Hepatocyte (in vitro differentiated cells): ENCODE measurements at regions not wholly inside any gene's neighbourhood (a gene's known extent, or its start where the extent isn't known, plus 50 kb on each side); places are given as distances from the start of the nearest gene placed in this dataset.

Source experiments
- DNase-seq: peaks from one replicate; pipeline ENCODE4 v3.0.0-alpha.2; 2016; ENCODE audit warnings: low spot score
- H2AFZ ChIP-seq: fragments of 200-600 bp; sonication (generic); 2 replicates; pipeline ENCODE4 v1.6.0; 2016; ENCODE audit warnings: antibody characterized with exemption, mild to moderate bottlenecking
- H3K27ac ChIP-seq: fragments of 200-600 bp; sonication (generic); 2 replicates; pipeline ENCODE4 v1.5.1; 2016; ENCODE audit warnings: mild to moderate bottlenecking
- H3K27me3 ChIP-seq: fragments of 200-600 bp; sonication (generic); 2 replicates; pipeline ENCODE4 v1.6.1; 2016
- H3K36me3 ChIP-seq: fragments of 200-600 bp; sonication (generic); replicated peaks from 2 replicates; pipeline ENCODE4 v1.5.1; 2016; ENCODE audit warnings: low read depth; ENCODE audit not compliant: insufficient read depth
- H3K4me1 ChIP-seq: fragments of 200-600 bp; sonication (generic); 2 replicates; pipeline ENCODE4 v1.5.1; 2016; ENCODE audit warnings: mild to moderate bottlenecking, moderate library complexity; ENCODE audit not compliant: insufficient read depth
- H3K4me2 ChIP-seq: fragments of 200-600 bp; sonication (generic); 2 replicates; pipeline ENCODE4 v1.6.0; 2016
- H3K4me3 ChIP-seq: fragments of 200-600 bp; sonication (generic); 2 replicates; pipeline ENCODE4 v1.5.1; 2016; ENCODE audit warnings: mild to moderate bottlenecking
- H3K79me2 ChIP-seq: fragments of 200-600 bp; sonication (generic); 2 replicates; pipeline ENCODE4 v1.6.0; 2017; ENCODE audit warnings: mild to moderate bottlenecking
- H3K9me2 ChIP-seq: fragments of 200-600 bp; sonication (generic); replicated peaks from 2 replicates; pipeline ENCODE4 v1.6.0; 2017; ENCODE audit warnings: mild to moderate bottlenecking; ENCODE audit not compliant: insufficient read depth
- H3K9me3 ChIP-seq: fragments of 200-600 bp; sonication (generic); 2 replicates; pipeline ENCODE4 v1.5.1; 2016; ENCODE audit warnings: low read depth, mild to moderate bottlenecking
- H4K20me1 ChIP-seq: fragments of 200-600 bp; sonication (generic); 2 replicates; pipeline ENCODE4 v1.6.0; 2016; ENCODE audit warnings: mild to moderate bottlenecking; ENCODE audit not compliant: insufficient read depth, poor library complexity, severe bottlenecking
- EZH2 ChIP-seq: fragments of 200-600 bp; sonication (generic); IDR thresholded peaks from 2 replicates; pipeline ENCODE4 v1.6.1; 2016; ENCODE audit warnings: antibody characterized with exemption, mild to moderate bottlenecking, borderline replicate concordance
- EZH2phosphoT487 ChIP-seq: fragments of 200-600 bp; sonication (generic); IDR thresholded peaks from one replicate; pipeline ENCODE4 v1.6.1; 2018; ENCODE audit warnings: antibody characterized with exemption, mild to moderate bottlenecking, low read depth, moderate library complexity; ENCODE audit not compliant: unreplicated experiment, severe bottlenecking
- WGBS: methylation state at CpG from one replicate; pipeline ENCODE4 v1.1.6; 2016; ENCODE audit warnings: low lambda C conversion rate; ENCODE audit errors: missing lambda C conversion rate; 5-methylcytosine and 5-hydroxymethylcytosine counted together
- TF ChIP-seq, protein P1 (sequence below): fragments of 200-600 bp; sonication (generic); IDR thresholded peaks from 2 replicates; pipeline ENCODE4 v1.5.1; 2016; ENCODE audit warnings: antibody characterized with exemption, mild to moderate bottlenecking; ENCODE audit not compliant: poor library complexity

DNA sequence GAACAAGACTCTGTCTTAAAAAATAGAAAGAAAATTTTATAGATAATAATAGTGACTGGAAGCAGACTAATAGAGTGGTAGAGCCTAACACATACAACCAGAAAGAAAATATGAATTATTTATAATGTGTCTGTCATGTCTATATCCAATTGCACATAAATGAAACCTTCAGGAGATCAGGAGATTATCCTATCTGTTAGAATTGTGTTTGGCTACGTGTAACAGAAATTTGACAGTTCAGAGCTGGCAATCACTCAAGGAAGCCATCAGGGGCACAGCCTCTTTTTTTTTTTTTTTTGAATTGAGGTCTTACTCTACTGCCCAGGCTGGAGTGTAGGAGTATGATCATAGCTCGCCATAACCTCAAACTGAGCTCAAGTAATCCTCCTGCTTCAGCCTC lies 157.2 kb downstream of the TGFB2 start:
- Histone ChIP-seq H3K9me3 (no peaks in the 10 kb centered on the region), H3K27me3 (no peaks in the 10 kb centered on the region), H3K79me2 (no peaks in the 10 kb centered on the region), H2AFZ (no peak overlapping the region), H4K20me1 (no peaks in the 10 kb centered on the region), H3K4me2 (no peak overlapping the region), H3K4me1 (peaks cover 3% of the 10 kb centered on the region), H3K36me3 (no peaks in the 10 kb centered on the region), H3K9me2 (no peaks in the 10 kb centered on the region), H3K4me3 (no peak overlapping the region), H3K27ac (no peak overlapping the region)
- DNase-seq = no peak
- 95% methylated on average over 2 of the region's 2 CpGs for WGBS
- TF ChIP-seq, protein P1, sequence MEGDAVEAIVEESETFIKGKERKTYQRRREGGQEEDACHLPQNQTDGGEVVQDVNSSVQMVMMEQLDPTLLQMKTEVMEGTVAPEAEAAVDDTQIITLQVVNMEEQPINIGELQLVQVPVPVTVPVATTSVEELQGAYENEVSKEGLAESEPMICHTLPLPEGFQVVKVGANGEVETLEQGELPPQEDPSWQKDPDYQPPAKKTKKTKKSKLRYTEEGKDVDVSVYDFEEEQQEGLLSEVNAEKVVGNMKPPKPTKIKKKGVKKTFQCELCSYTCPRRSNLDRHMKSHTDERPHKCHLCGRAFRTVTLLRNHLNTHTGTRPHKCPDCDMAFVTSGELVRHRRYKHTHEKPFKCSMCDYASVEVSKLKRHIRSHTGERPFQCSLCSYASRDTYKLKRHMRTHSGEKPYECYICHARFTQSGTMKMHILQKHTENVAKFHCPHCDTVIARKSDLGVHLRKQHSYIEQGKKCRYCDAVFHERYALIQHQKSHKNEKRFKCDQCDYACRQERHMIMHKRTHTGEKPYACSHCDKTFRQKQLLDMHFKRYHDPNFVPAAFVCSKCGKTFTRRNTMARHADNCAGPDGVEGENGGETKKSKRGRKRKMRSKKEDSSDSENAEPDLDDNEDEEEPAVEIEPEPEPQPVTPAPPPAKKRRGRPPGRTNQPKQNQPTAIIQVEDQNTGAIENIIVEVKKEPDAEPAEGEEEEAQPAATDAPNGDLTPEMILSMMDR = no peak
- TF ChIP-seq EZH2 (no peak), EZH2phosphoT487 (no peak)

DNA sequence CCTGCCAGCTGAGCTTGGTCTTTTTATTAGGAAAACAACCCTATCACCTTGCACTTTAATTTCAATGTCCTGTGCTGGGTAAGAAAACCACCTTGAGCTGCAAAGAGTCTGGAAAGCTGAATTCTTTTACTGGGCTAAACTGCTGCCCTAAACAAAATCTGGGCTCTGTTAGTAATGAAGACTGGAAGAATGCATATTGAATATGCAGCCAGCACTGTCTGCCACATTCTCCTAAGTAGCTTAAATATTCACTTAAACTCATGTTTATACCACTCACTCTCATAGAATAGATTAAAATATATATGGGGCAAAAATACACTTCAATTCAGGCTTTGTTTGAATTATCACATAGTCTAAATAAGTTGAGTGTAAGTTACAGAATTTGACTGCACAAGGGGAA lies 158.0 kb downstream of the TGFB2 start:
- Histone ChIP-seq H3K9me2 (no peaks in the 10 kb centered on the region), H3K4me2 (no peak overlapping the region), H3K36me3 (no peaks in the 10 kb centered on the region), H3K27ac (no peak overlapping the region), H3K4me1 (peaks cover 3% of the 10 kb centered on the region), H3K9me3 (no peaks in the 10 kb centered on the region), H3K4me3 (no peak overlapping the region), H3K79me2 (no peaks in the 10 kb centered on the region), H3K27me3 (no peaks in the 10 kb centered on the region), H4K20me1 (no peaks in the 10 kb centered on the region), H2AFZ (no peak overlapping the region)
- DNase-seq = no peak
- TF ChIP-seq, protein P1 = no peak
- no peak for TF ChIP-seq EZH2
- no peak for TF ChIP-seq EZH2phosphoT487

DNA sequence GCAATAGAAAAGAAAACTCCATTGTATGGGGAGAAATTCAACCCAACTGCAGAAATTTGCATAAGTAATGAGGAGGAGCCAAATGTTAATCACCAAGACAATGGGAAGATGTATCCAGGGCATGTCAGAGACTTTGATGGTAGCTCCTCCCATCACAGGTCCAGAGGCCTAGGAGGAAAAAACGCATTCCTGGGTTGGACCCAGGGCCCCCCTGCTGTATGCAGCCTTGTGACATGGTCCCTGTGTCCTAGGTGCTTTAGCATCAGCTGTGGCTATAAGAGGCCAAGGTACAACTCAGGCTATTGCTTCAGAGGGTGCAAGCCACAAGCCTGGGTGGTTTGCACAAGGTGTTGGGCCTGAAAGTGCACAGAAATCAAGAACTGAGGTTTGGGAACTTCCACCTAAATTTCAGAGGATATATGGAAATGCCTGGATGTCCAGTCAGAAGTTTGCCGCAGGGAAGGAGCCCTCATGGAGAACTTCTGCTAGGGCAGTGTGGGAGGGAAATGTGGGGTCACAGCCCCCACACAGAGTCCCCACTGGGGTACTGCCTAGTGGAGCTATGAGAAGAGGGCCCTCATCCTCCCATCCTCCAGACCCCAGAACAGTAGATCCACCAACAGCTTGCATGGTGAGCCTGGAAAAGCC lies 162.3 kb downstream of the TGFB2 start:
- no peaks in the 10 kb centered on the region for H3K27me3 ChIP-seq
- no peaks in the 10 kb centered on the region for H3K79me2 ChIP-seq

More for the DNA sequence above, 162.3 kb downstream of the TGFB2 start:
- Histone ChIP-seq H3K27ac (no peak overlapping the region), H3K4me3 (no peak overlapping the region), H3K36me3 (no peaks in the 10 kb centered on the region), H3K9me2 (no peaks in the 10 kb centered on the region), H4K20me1 (no peaks in the 10 kb centered on the region), H2AFZ (no peak overlapping the region), H3K9me3 (no peaks in the 10 kb centered on the region), H3K4me2 (no peak overlapping the region), H3K4me1 (no peaks in the 10 kb centered on the region)
- TF ChIP-seq EZH2 (no peak), EZH2phosphoT487 (no peak)
- TF ChIP-seq, protein P1 = no peak
- WGBS = 88% methylated on average over 2 of the region's 2 CpGs
- DNase-seq = no peak
